GM12878 (cell line): ENCODE measurements at regions not wholly inside any gene's neighbourhood (a gene's known extent, or its start where the extent isn't known, plus 50 kb on each side); places are given as distances from the start of the nearest gene placed in this dataset.

Experiments
- ATAC-seq: fragments of 200-7000 bp; cut with Tn5 transposase; 3 replicates; pipeline ENCODE4 v1.9.1; 2020; ENCODE audit warnings: mild to moderate bottlenecking, moderate library complexity
- BruUV-seq: library from RNA; stranded (reverse); fragments of 400-500 nt; replicated peaks from 2 replicates; lab custom pipeline; 2021; lab: Mats Ljungman, UMichigan
- CTCF ChIA-PET: fragments of 300-600 bp; sonication (Branson Sonifier 250); formaldehyde crosslinking; extraction: SDS; loops from one replicate; lab custom pipeline; 2021; ENCODE audit warnings: inconsistent platforms; lab: Yijun Ruan, JAX
- POLR2A ChIA-PET: fragments of 350-600 bp; formaldehyde crosslinking; extraction: SDS; loops from one replicate; lab custom pipeline; 2021; ENCODE audit warnings: inconsistent platforms; lab: Charles Lee
- RAD21 ChIA-PET: fragments of 300-600 bp; sonication (Branson Sonifier 250); formaldehyde crosslinking; loops from one replicate; lab custom pipeline; 2023; ENCODE audit warnings: antibody characterized with exemption; ENCODE audit not compliant: unreplicated experiment; lab: Charles Lee
- SMC1A ChIA-PET: fragments of 300-600 bp; sonication (Branson Sonifier 250); formaldehyde crosslinking; loops from one replicate; lab custom pipeline; 2023; ENCODE audit not compliant: unreplicated experiment, uncharacterized antibody; lab: Charles Lee
- DNase-seq: peaks from one replicate; pipeline ENCODE4 v3.0.0-alpha.2; 2011; ENCODE audit warnings: low read depth, low spot score
- FAIRE-seq: peaks from 3 replicates; lab custom pipeline; 2011; peaks lifted over from hg19 to GRCh38; lab: Jason Lieb, UNC
- H2AFZ ChIP-seq: 2 replicates; pipeline ENCODE4 v1.6.0; 2011; ENCODE audit warnings: low read depth, low read length, control low read depth; ENCODE audit not compliant: control insufficient read depth
- H3K27ac ChIP-seq: 2 replicates; pipeline ENCODE4 v1.5.1; 2011; ENCODE audit warnings: control low read depth; ENCODE audit not compliant: control insufficient read depth, insufficient read depth
- H3K27me3 ChIP-seq, 2 experiments: replicated peaks in 1 of 2; 2 replicates each; pipeline versions ENCODE4 v1.6.0 to v1.6.1; 2011; ENCODE audit warnings: low read length in 1 of 2; ENCODE audit not compliant: control insufficient read depth in 2 of 2, insufficient read depth in 2 of 2
- H3K36me3 ChIP-seq, 2 experiments: 2 replicates each; pipeline ENCODE4 v1.5.1; 2011; ENCODE audit warnings: low read length in 1 of 2; ENCODE audit not compliant: control insufficient read depth in 2 of 2, insufficient read depth in 2 of 2
- H3K4me1 ChIP-seq: 2 replicates; pipeline ENCODE4 v1.6.1; 2011; ENCODE audit warnings: mild to moderate bottlenecking, low read length, moderate library complexity, mixed read lengths; ENCODE audit not compliant: control insufficient read depth, insufficient read depth
- H3K4me2 ChIP-seq: 2 replicates; pipeline ENCODE4 v1.6.0; 2011; ENCODE audit warnings: control low read depth; ENCODE audit not compliant: control insufficient read depth, insufficient read depth
- H3K4me3 ChIP-seq: fragments of 200-600 bp; sonication (generic); 2 replicates; pipeline ENCODE4 v1.5.1; 2016
- H3K79me2 ChIP-seq: 2 replicates; pipeline ENCODE4 v1.6.0; 2011; ENCODE audit warnings: low read length; ENCODE audit not compliant: control insufficient read depth, insufficient read depth
- H3K9ac ChIP-seq: 2 replicates; pipeline ENCODE4 v1.8.0; 2011; ENCODE audit warnings: low read length, control low read depth, mixed read lengths; ENCODE audit not compliant: control insufficient read depth, insufficient read depth
- H3K9me3 ChIP-seq: replicated peaks from 3 replicates; pipeline ENCODE4 v1.5.1; 2011; ENCODE audit warnings: mild to moderate bottlenecking, low read length; ENCODE audit not compliant: control insufficient read depth, insufficient read depth
- H4K20me1 ChIP-seq: 2 replicates; pipeline ENCODE4 v1.6.0; 2011; ENCODE audit not compliant: control insufficient read depth, insufficient read depth
- GATAD2B ChIP-seq: fragments of 450-650 bp; conservative IDR thresholded peaks from 2 replicates; pipeline ENCODE4 v1.6.1; 2017; ENCODE audit warnings: low read depth, mild to moderate bottlenecking, moderate library complexity
- MEF2A ChIP-seq: IDR thresholded peaks from 2 replicates; pipeline ENCODE4 v1.6.1; 2011; ENCODE audit warnings: low read depth, mild to moderate bottlenecking, low read length, moderate library complexity; ENCODE audit not compliant: insufficient read depth
- POLR2AphosphoS2 ChIP-seq: IDR thresholded peaks from 2 replicates; pipeline ENCODE4 v1.6.1; 2011; ENCODE audit warnings: low read depth, mild to moderate bottlenecking, low read length, improper control_type of control experiment, moderate library complexity
- SRF ChIP-seq, 2 experiments: IDR thresholded peaks; 2 replicates each; pipeline ENCODE4 v1.6.1; 2011; ENCODE audit warnings: low read depth in 2 of 2, low read length in 2 of 2, mild to moderate bottlenecking in 1 of 2, moderate library complexity in 1 of 2
- ZNF24 ChIP-seq: fragments of 450-650 bp; IDR thresholded peaks from 2 replicates; pipeline ENCODE4 v1.6.1; 2017; ENCODE audit warnings: antibody characterized with exemption, mild to moderate bottlenecking
- WGBS: methylation state at CpG from one replicate; pipeline ENCODE4 v1.1.6; 2016; ENCODE audit warnings: low lambda C conversion rate; ENCODE audit not compliant: insufficient replicate concordance, insufficient coverage; ENCODE audit errors: missing lambda C conversion rate; 5-methylcytosine and 5-hydroxymethylcytosine counted together
- in situ Hi-C: fragments of 300-500 bp; cut with MboI; formaldehyde crosslinking; loops from 9 replicates; pipeline ENCODE4 v1.14.3; 2018; ENCODE audit warnings: mixed read lengths
- intact Hi-C: fragments of 100-400 bp; cut with micrococcal nuclease; formaldehyde crosslinking; loops from one replicate; pipeline ENCODE4 v1.14.2; 2022; ENCODE audit not compliant: unreplicated experiment
- TF ChIP-seq, protein P1 (sequence below): IDR thresholded peaks from 2 replicates; pipeline ENCODE4 v1.6.1; 2011; ENCODE audit warnings: mild to moderate bottlenecking, low read depth, low read length, moderate library complexity; ENCODE audit not compliant: insufficient replicate concordance

DNA sequence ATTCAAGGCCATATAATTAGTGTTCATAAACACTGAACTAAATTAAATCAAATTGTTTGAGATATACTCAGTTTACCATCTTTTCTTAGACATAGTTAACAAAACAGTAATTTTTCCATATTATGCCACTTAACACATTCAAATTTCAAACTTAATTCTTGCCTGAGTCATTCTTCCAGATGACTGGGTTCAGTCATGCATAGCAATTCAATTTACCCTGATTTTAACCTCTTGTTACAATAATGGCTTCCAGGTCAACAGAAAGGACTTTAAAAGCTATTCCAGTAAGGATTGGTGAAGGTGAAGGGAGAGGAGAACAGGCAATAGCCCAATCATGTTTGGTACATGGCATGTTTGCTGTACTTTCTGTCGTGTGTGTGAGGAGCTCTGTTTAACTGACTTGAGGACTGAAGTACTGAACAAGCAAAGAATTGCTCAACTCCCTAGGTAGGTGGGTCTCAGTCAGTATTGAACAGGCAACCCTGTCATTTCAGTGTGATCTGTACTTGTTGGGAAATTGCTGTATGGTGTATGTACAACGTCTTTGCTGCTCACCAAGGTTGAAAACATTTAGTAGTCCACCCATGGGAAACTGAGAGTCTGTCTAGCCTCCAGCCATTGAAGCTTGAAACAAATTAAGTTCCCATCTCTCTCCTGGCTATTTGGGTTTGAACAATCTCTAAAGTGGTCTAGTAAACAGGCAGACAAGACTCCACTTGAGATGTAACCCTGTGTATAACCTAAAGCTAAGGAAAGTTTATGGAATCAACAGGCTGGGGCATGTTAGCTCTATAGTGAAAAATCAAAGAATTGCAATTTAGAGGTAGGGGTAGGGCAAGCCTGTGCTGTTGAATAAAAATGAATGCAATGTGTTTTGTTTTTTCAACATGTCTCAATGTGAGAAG is 327.2 kb downstream of the BTG1 start:
- TF ChIP-seq POLR2AphosphoS2: no peak
- TF ChIP-seq SRF (IDR thresholded peaks at IDR 0.05; ENCODE audit: low read depth in 2 of 2, low read length in 2 of 2): no peak
- TF ChIP-seq, protein P1, sequence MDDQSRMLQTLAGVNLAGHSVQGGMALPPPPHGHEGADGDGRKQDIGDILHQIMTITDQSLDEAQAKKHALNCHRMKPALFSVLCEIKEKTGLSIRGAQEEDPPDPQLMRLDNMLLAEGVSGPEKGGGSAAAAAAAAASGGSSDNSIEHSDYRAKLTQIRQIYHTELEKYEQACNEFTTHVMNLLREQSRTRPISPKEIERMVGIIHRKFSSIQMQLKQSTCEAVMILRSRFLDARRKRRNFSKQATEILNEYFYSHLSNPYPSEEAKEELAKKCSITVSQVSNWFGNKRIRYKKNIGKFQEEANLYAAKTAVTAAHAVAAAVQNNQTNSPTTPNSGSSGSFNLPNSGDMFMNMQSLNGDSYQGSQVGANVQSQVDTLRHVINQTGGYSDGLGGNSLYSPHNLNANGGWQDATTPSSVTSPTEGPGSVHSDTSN: no peak
- TF ChIP-seq GATAD2B: no peak
- no peak for TF ChIP-seq MEF2A
- no peak for TF ChIP-seq ZNF24
- Histone ChIP-seq H3K4me2 (no peak overlapping the region), H3K4me3 (no peak overlapping the region), H3K27ac (no peak overlapping the region), H3K79me2 (no peaks in the 10 kb centered on the region), H4K20me1 (no peaks in the 10 kb centered on the region), H3K9ac (no peak overlapping the region), H3K27me3 (no peaks in the 10 kb centered on the region), H3K4me1 (no peaks in the 10 kb centered on the region), H3K36me3 (no peaks in the 10 kb centered on the region), H2AFZ (no peak overlapping the region), H3K9me3 (no peaks in the 10 kb centered on the region)
- in situ Hi-C loops: loop anchor here (10.0 kb wide), 1 partner anchor 596 kb away; no protein-coding TSS in a partner anchor
- ATAC-seq (no peak), DNase-seq (no peak), FAIRE-seq (no peak)
- intact Hi-C loops: no loop called here
- SMC1A ChIA-PET: interaction anchor here (0.6 to 1.7 kb wide), 10 partner anchors 10 to 757 kb away, joined by 3 to 4 read pairs (median 3); no protein-coding TSS in a partner anchor
- RAD21 ChIA-PET: no interaction called here
- WGBS: 47% methylated on average over 2 of the region's 2 CpGs
- POLR2A ChIA-PET: no interaction called here
- BruUV-seq: no TSS peak
- CTCF ChIA-PET: interaction anchor here (0.9 to 1.5 kb wide), 2 partner anchors 9 to 790 kb away, joined by 3 to 4 read pairs; no protein-coding TSS in a partner anchor
